ACHN (cell line): ENCODE measurements at regions not wholly inside any gene's neighbourhood (a gene's known extent, or its start where the extent isn't known, plus 50 kb on each side); places are given as distances from the start of the nearest gene placed in this dataset.

ENCODE experiments used
- DNase-seq: peaks from one replicate; pipeline ENCODE4 v3.0.0-alpha.2; 2015
- in situ Hi-C: cut with HindIII; loops from 2 replicates; pipeline ENCODE4 v1.10.0; 2017; ENCODE audit warnings: low sequenced_read_pairs, low pct_ligation_motif_present, low pct_unique_long_range_greater_than_20kb

GRCh38 chr4:149870008-149870407 is 54.4 kb upstream of the IQCM start:
- in situ Hi-C loops: no loop called here
- no peak for DNase-seq

DNA sequence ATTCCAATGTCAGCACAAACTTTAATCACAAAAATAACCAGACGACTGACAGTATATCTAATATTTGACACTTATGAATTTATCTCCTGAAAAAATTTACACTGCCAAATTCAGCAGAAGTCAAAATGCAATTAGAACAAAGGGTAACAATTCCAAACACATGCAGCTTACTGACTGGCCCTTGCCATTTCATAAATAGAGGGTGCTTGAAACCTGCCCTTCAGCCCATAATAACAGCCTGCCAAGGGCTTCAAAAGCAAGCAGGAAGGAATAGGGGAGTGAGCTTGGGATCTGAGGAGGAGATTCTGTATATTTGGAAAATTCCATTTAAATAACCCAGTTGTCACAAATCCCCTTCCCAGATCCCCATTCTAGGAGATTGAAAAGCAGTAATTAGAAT is 66.1 kb upstream of the IQCM start:
- no peak for DNase-seq
- in situ Hi-C loops: no loop called here

DNA sequence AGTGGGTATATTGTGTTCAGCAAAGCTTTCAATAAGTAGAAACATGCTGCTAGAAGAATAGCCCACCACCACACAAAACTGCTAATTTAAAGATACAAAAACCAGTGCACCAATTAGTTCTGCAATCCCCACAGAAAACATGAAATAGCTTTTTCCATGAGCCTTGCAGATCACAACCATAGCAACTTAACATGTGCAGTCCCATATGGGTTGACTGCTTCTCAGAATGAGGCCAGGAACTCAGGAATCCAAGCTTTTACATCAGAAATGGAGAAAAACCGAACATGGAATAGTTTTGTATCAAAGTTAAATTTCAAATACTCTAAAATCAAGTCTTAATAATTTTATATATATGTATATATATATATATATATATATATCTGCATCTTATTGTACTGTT is 66.6 kb upstream of the IQCM start:
- in situ Hi-C loops: no loop called here

GRCh38 chr4:149884046-149884445 is 68.4 kb upstream of the IQCM start:
- in situ Hi-C loops: no loop called here
- DNase-seq: no peak

More for the DNA sequence above, 66.6 kb upstream of the IQCM start:
- DNase-seq: no peak

DNA sequence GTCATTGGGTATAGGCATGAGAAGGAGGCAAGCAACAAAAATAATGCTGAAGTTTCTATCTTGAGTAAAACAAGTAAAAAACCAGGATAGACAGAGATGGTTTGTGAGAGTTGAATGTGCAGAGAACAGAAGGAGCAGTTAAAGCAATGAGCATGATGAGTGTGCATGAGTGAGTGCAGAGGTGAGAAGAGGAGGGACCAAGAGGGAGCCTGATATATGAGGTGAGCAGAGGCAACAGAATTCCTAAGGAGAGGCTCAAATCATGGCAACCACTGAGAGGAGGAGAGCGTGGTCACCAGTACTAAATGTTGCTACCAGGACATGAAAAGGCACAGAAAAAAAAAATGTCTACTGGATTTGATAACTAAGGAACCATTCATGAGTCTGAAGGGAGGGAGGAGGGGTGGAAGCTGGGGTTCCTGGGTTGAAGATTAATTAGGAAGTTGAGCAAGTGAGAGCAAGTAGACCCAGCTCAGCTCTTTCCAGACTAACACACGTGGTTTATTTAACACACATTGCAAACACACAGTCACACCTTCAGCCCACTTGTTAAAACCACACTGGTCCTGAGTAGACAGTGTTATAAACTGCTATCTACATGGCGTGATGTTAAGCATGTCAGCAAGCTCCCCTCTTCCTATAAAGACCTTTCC is 69.0 kb upstream of the IQCM start:
- DNase-seq: no peak
- in situ Hi-C loops: no loop called here

DNA sequence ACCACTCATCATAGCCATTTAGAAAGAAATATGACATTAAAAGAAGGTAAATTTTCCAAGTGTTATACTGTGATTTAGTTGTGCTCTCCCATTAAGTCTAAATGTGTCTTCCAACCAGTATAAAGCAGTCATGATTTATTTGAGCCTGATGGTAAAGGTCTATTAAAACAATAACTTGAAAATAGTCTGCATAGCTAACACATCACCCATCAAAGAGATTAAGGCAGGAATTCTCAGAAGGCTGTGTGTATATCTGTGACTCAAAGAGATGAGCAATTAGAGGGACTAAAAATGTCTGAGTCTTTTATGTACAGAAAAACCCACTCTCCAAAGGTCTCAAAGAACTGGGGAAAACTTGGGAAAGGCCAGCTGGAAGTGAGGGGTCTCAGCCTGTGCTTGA is 70.3 kb upstream of the IQCM start:
- in situ Hi-C loops: no loop called here

GRCh38 chr4:149886786-149887490 is 71.3 kb upstream of the IQCM start:
- in situ Hi-C loops: no loop called here
- no peak for DNase-seq

More for the DNA sequence above, 70.3 kb upstream of the IQCM start:
- DNase-seq: no peak

DNA sequence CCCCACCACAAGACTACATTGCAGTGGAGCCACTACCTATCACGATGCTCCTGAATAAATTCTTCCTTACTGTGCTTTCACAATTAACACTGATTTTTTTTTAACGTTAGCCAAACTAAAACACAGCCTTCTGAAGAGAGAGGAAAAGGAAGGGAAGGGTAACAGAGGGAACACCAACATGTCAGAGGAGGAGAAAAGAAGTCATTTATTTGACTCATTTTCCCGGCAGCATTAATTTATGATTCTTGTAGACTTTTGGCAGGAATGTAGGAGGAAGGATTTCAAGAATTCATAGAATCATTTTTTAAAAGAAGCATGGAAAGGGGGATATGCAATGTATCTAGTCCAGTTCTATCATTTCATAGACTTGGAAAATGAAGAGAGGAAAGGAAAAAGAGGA is 74.3 kb upstream of the IQCM start:
- in situ Hi-C loops: no loop called here

DNA sequence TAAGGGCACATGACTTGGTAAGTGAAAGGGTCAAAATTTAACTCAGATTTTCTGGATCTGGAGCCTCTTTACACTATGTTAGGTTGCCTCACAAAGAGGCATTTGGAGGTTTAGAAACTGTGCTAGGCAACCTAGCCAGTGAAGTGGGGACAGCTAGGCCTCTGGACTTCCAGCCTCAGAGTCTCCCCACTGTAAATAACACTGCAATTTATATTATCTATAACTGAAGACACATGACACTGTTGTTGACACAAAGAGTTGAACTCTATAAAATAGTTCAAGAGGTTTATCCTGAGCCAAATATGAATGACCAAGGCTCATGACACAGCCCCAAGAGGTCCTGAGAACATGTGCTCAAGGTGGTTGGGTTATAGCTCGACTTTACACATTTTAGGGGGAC is 74.9 kb upstream of the IQCM start:
- in situ Hi-C loops: no loop called here
- no peak for DNase-seq

More for the DNA sequence above, 74.3 kb upstream of the IQCM start:
- no peak for DNase-seq

DNA sequence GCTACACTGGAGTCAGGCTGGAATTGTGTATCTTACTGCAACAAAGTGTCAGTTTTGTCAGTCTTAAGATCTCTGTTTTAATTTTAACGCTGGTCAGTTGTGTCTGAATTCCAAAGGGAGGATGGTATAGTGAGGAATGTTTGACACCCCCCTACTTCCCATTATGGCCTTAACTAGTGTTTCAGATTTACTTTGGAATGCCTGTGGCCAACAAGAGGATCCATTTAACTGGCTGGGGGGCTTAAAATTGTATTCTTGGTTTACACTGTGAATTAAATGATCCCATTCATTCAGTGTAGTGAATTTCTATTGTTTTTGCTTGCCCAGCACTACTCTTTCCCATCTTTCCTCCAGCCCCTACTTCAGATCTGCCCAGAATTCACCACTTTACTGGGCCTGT is 75.8 kb upstream of the IQCM start:
- in situ Hi-C loops: no loop called here
- DNase-seq: no peak

- DNase-seq: peak; percentile 29
- in situ Hi-C loops: no loop called here
These were observed 80.8 kb upstream of the IQCM start for GRCh38 chr4:149896432-149896831.

DNA sequence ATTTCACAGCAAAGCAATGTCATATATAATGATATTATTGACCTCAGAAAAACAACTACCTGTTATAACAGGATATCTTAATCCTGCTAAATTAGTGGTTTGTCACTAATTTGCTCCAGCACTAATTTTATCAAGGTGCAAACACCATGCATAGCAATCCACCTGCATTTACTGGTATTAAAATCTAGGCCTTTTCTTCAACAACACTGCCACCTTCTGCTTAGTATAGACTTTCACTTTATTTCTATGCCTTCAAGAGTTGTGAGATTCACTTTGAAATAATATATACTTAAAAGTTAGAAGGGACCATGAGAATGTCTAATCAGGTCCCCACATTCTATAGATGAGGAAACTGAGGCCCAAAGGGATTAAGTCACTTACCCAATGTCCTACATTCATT is 82.1 kb upstream of the IQCM start:
- DNase-seq: peak; percentile 21
- in situ Hi-C loops: no loop called here

DNA sequence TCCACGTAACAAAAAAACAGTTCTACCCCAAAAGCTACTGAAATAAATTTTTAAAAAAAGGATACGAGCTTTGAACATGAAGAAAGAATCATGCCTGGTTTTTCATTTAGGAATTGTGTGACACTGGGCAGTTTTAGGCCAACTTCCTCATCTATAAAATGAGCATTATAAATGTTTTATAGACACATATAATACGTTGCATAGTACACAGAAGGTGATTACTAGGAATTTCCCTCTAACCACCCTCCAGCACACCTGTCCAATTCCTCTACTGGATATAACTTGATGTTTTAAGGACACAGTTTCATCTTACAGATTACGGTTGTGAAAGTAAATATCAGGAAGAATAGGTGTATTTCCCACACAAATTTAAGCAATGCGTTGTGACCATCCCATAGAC is 85.5 kb upstream of the IQCM start:
- in situ Hi-C loops: no loop called here
- no peak for DNase-seq

DNA sequence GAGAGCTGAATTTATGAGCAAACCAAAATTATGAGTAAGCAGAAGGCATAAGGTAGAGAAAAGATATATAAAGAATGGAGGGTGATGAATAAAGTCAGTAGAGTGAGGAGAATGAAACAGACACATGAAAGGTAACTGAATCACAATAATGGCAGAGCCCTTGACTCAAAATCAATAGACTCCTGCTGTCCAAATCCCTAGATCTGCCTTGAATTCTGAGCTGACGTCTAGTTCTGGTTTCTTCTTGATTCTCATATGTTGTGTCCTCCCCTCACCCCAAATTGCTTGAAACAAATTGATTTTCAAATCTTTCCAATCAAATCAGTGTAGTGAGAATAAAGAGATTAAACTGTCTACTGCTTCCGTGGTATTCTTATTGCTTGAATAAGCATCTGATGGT is 86.6 kb upstream of the IQCM start:
- in situ Hi-C loops: no loop called here

GRCh38 chr4:149910177-149910576 is 94.5 kb upstream of the IQCM start:
- in situ Hi-C loops: no loop called here
- no peak for DNase-seq

More for the DNA sequence above, 86.6 kb upstream of the IQCM start:
- no peak for DNase-seq

GRCh38 chr4:149910604-149911350 is 95.1 kb upstream of the IQCM start:
- no peak for DNase-seq
- in situ Hi-C loops: no loop called here

- in situ Hi-C loops: no loop called here
- DNase-seq: no peak
These were observed 95.7 kb upstream of the IQCM start for GRCh38 chr4:149911354-149911753.

DNA sequence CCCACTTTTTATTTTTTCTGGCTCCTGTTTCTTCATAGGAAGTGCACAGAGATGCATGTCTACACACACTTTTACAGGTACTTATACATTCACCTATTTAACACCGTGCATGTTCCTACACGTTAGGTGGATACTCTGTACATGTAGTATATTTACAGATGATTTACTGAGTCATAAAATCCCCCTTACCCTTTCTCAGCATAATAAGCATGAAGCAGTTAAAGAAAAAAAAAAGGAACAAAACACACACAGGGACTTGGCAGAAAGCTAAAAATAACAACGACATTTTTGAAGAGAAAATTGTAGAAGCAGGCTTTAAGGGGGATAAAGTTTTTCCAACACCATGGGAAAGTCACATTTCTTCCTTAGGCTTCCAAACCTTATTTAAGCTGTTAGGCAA is 96.4 kb upstream of the IQCM start:
- in situ Hi-C loops: no loop called here
- DNase-seq: no peak
